Stromal cell of bone marrow (primary cell): ENCODE measurements at regions not wholly inside any gene's neighbourhood (a gene's known extent, or its start where the extent isn't known, plus 50 kb on each side); places are given as distances from the start of the nearest gene placed in this dataset.

Experiments used
- DNase-seq: peaks from one replicate; pipeline ENCODE4 v3.0.0-alpha.2; 2012; ENCODE audit warnings: low read depth

DNA sequence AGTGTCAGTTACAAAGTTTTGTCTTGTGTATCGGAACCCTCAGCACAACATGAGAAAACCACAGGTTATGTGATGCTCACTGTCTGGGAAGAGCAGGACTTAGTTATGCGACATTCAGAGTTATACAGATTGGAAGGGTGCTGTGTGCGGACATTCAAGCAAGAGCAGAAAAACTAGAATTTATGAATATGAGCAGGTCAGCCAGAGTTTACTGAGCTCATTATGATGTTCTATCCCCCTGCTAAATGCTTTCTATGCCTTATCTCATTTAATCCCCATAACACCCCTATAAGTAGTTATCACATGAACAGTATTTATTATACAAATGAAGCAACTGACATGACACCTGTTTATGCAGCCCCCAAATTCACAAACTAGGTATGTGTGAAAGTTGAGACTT, 1083.2 kb downstream of the FLRT2 start:
- DNase-seq: no peak

- DNase-seq: no peak
These were observed 1074.6 kb downstream of the FLRT2 start for GRCh38 chr14:86604561-86604960.

DNA sequence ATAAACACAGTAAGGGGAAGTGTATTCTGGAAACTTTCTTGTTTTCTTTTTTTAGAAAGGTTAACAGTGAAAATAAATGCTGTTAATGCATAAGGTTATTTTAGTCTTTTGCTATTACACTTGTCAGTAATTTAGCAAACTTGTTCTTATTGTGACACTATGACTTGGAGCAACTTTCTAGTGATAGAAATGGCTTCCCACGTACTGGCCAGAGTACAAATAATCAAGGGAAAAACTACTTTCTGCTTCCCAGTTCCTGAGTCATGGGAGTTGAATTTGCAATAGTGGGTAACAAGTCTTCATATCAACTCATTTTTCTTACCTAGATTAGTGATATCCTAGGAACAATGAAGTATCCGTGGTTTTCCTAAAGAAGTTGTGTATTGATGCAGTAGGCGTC, 1072.3 kb downstream of the FLRT2 start:
- DNase-seq: no peak

DNA sequence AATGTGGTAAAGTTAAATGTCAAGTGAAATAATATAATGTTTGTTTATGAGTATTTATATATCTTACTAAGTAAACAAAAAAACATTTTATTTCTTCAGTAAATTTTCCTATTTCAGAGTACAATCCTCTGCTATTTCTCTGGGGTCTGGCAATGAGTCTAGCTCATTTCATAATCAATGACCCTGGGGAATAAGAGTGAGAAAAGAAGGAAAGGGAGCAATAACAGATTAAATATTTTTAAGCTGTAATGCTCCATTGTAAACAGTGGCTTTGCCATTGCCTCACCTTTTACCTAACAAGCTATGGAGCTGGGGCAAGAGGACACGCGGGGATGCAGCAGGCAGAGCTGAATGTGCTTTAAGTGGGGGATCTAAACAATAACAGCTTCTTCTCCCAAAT, 1071.9 kb downstream of the FLRT2 start:
- DNase-seq: no peak

DNA sequence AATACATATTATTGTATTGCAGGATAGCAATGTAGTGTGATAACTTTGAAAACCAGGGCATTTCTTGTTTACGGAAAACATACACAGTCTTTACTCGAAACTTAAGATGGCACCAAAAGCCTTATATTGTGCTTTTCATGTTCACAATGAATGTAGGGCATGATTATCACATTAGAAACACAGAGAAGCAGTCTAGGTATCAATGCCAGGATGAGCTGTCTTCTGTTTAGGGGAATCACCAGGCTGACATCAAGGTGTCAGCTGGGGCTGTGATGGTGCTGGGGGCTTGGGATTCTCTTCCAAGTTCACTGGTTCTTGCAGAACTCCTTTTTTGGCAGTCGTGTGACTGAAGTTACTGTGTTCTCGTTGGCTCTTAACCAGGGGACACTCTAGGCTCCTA, 1067.3 kb downstream of the FLRT2 start:
- DNase-seq: no peak

DNA sequence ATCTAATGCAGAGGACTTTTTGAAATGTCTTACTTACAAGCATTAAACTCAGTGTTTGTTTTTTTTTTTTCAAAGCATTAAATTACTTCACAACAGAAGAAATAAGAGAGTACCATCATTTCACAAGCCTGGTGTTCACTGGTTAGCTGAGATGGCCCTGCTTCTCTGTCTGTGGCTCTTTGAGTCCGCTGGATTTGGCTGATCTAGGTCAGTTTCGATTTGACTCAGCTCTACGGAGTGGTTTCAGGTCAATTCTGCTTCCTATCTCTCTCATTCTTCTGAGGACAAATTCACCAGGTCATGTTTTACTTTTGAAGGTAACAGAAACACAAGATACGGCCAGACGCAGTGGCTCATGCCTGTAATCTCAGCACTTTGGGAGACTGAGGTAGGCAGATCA, 1066.1 kb downstream of the FLRT2 start:
- DNase-seq: no peak

DNA sequence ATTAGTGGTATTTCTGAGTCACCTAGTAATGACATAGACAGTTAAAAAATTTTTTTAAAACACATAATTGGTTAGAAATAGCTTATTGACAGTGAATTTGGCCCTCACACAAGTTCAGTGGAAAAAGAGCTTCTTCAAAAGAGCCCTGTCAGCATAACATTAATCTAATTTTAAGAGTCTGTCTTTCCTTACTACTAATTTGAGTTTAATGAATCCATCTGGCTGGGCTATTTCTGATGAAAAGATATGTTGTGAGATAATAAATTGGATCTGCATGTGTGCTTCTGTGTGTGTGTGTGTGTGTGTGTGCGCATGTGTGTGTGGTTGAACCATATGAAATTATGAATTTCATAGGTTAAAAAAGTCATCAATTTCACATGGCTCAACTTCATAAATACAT, 1045.2 kb downstream of the FLRT2 start:
- DNase-seq: no peak

DNA sequence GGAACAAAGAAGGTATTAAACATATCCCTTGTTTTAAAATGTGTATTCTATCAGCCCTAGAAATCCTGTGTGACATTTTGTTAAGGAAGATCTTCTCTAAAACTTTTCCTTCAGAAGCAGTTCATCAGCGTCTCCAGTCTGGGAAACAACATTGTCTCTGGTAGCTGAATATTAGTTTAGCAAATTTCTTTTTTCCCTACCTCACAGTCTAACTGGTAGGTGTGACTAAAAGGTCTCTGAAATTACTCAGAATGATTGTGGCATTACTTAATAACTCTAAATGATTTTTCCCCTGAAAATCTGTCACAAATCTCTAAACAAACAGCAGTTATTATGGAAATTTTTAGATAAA, 1044.8 kb downstream of the FLRT2 start:
- no peak for DNase-seq

DNA sequence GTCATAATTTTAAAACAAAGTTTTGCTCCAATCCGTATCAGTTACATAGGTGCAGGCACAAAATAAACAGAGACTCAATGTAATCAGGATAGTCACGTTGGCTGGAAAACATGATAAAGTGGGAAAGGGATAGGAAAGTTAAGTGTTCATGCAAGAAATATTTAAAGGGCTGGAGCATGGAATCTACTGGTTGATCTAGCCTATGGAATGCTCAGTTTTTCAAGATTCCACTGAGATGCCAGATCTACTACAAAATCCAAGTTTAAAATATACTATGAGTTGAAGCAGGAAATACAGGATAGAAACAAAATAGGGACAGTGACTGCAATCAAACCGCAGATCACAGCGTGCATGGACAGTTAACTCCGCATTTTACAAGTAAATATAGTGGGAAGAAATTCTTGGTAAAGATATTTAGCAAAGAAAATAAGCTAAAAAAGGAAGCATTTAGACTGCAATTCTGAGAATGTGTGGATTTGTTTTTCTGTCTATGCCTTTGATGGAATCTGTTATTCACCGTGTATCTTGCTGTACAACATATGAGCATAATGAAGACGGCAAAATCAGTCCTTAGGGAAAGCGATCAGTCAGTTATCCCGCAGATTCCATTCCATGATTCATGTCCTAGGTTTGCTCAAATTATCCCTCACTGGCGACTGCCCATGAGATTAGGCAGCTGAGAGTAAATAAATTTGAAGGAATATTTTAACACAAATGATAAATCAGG, 1044.3 kb downstream of the FLRT2 start:
- DNase-seq: peak; percentile 37

GRCh38 chr14:86570371-86570770, 1040.4 kb downstream of the FLRT2 start:
- no peak for DNase-seq

- no peak for DNase-seq
These were observed 1013.6 kb downstream of the FLRT2 start for GRCh38 chr14:86543521-86543920.

GRCh38 chr14:86541972-86542371, 1012.0 kb downstream of the FLRT2 start:
- DNase-seq: no peak

GRCh38 chr14:86540636-86541247, 1010.8 kb downstream of the FLRT2 start:
- DNase-seq: no peak

DNA sequence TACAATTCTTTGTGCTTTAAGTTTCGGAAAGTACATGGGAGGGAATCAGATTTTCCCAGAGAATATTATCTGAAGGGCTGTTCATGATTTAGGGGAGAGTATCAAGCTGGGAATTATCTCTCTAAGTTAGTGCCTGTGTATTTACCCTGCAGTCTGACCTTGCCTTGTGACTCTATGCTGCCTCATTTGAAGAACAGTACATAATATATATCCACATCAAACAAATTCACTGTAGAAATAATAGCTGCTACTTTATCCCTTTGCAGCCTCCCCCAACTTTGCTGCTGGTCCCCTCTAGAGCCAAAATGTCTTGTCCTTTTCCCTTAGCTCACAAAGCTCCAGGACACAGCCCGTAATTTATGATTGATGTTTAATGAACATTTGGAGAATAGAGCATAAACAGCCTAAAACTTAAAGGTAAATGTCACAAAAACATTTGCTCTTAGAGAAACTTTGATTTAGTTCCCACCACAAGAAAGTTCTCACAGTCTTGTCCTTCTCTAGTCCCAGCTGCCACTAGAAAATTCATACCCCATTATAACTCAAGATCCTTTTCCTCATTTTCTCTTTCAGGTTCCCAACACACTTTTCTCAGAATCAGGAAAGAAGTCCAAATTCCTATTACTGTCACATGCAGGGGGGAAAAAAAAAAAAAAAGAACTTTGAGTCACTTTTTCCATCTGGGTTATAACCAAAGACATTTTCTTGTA, 1009.6 kb downstream of the FLRT2 start:
- DNase-seq: no peak

DNA sequence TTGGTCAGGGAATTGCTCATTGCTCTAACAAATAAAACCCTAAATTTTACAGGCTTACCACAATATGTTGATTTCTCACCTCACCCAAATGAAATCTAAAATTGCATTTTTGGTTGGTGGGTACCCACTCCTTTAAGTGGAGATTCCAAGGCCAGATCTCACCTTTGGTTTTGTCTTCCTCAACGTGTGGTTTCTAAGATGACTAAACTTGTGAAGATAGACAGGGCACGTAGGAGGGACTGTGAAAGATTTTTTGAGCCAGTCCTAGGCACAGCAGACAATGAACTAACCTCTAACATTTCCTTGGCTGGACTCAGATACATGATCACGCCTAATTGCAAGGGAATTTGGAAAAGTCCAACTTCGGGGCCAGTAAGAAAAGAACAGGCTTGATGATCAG, 1003.9 kb downstream of the FLRT2 start:
- DNase-seq: no peak

DNA sequence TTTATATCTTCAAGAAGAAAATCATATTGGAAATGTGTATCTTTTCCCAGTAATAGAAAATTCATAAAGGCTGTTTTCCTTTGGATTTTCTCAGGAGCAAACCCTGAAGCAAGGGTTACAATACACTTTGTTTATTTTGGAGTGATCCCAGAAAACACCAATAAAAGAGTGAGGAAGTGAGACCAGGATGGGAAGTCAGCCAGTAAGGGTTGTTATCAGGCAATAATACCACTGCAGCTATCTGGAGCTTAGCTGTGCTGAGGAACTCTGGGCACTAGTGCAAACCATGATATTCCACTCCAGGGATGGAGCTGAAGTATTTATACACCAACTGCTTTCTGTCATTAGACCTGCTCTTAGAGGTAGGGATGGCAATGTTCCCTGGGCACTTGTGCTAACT, 1002.3 kb downstream of the FLRT2 start:
- no peak for DNase-seq

DNA sequence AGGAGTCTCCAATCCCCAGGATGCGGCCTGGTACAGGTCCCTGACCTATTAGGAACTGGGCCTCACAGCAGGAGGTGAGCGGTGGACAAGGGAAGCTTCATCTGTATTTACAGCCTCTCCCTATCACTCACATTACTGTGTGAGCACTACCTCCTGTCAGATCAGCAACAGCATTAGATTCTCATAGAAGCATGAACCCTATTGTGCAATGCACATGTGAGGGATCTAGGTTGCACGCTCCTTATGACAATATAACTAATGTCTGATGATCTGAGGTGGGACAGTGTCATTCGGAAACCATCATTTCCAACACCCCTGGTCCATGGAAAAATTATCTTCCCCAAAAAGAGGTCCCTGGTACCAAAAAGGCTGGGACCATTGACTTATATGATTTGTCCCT, 1000.5 kb downstream of the FLRT2 start:
- no peak for DNase-seq

GRCh38 chr14:86527312-86527711, 997.4 kb downstream of the FLRT2 start:
- no peak for DNase-seq

DNA sequence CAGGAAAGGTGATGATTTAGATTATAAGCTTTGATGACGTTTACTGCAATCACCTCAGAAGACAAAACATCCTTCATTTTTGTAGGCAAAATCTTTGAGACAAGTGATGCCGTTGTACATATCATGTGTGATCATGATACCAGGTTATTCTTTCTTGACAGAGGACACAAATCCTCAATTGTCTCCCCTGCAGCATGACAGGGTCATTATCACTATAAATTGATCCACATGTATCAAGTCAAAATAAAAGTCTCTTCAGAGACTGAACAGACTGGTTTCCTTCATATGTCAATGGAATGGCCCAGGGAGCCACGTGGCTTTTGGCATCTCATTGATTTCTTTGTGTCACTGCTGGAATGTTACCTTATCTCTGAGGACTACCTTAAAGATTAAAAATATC, 995.7 kb downstream of the FLRT2 start:
- DNase-seq: no peak

GRCh38 chr14:86521843-86522242, 991.9 kb downstream of the FLRT2 start:
- DNase-seq: no peak

DNA sequence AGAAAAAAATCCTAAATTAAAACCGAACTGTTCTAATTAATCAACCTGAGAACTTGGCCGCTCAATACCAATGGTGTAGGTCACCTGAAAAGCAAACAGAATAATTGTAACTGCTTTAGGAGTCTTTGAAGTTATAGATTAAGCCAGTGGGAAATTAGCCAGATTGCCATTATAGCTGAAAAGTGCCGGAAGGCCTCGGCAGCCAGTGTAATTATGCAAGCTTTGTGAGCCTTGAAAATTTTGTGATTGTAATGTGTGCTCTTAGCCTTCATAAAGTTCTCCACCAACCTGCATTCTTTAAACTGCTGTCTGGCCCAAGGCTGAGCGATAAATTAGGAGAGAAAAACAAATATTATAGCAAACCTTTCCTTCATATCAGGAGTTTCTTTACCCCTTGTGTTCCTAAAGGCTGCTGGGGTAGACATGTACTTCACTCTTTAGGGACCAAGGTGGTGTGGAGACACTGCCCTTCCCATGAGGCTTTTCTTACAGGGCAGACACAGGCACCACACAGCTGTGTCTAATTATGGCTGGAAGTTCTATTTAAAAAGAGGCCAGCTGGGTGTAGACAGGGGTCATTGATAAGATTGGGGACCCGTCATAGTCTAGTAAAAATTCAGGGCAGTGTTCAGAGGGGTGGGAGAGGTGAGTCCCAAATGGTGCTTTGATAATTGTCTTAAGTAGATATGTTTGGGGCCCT, 991.2 kb downstream of the FLRT2 start:
- no peak for DNase-seq

DNA sequence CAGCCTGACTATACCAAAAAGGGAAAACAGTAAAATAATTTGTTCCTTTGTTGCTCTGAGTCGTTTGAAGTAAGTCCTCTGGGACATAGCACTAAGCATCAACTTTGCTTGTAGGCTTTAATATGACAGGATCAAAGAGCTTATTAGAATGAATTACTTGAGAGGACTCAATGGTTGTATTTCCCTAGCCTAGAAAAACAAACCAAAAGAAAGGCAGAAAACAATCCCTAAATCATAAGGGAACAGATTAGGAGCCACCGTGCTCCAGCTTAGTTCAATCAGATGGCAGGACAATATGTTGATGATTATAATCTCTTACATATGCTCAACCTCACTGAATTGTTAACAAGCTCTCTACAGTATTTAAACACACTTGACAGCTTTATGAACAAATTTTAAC, 988.4 kb downstream of the FLRT2 start:
- DNase-seq: no peak

DNA sequence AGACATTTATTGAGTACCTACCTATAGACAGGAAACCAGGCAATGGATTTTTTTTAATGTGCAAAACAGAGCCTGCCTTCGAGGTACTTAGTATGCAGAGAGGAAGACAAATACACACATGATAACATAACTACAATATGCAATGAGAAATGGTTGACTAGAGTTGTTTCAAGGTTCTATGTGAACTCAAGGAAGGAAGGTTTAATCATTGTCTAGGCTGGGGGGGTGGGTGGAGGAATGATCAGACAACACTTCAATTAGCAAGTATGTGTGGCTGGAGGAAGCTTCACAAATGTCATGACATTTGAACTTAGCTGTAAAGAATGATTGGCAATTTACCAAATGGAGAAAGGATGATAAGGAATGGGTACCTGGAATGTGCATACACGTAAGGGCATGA, 985.3 kb downstream of the FLRT2 start:
- no peak for DNase-seq
